ENCODE measurements at regions not wholly inside any gene's neighbourhood (a gene's known extent, or its start where the extent isn't known, plus 50 kb on each side); places are given as distances from the start of the nearest gene placed in this dataset.

- H3K27ac ChIP-seq: no peak overlapping the region
- no peaks in the 10 kb centered on the region for H3K9me3 ChIP-seq
- no peak overlapping the region for H3K4me3 ChIP-seq
- no peak for TF ChIP-seq CTCF (IDR thresholded peaks at IDR 0.05)
- H3K27me3 ChIP-seq: no peaks in the 10 kb centered on the region
- H3K4me1 ChIP-seq: peaks cover 0 to 3% of the 10 kb centered on the region in 2 donors
- DNase-seq (ENCODE audit: low spot score): no peak
- H3K36me3 ChIP-seq: no peaks in the 10 kb centered on the region
These were observed 172.6 kb upstream of the CDH12 start for GRCh38 chr5:23025629-23026233.

- Histone ChIP-seq H3K27ac (no peak overlapping the region), H3K4me1 (peaks cover 0 to 3% of the 10 kb centered on the region in 2 donors), H3K27me3 (no peaks in the 10 kb centered on the region), H3K4me3 (no peak overlapping the region), H3K36me3 (no peaks in the 10 kb centered on the region), H3K9me3 (no peaks in the 10 kb centered on the region)
- no peak for DNase-seq (ENCODE audit: low spot score)
- no peak for TF ChIP-seq CTCF (IDR thresholded peaks at IDR 0.05)
These were observed 171.3 kb upstream of the CDH12 start for GRCh38 chr5:23024470-23024869.

- H3K4me1 ChIP-seq: no peaks in the 10 kb centered on the region
- no peaks in the 10 kb centered on the region for H3K27me3 ChIP-seq
- H3K4me3 ChIP-seq: no peak overlapping the region
- H3K9me3 ChIP-seq: no peaks in the 10 kb centered on the region
- H3K27ac ChIP-seq: no peak overlapping the region
- no peak for DNase-seq (ENCODE audit: low spot score)
- H3K36me3 ChIP-seq: no peaks in the 10 kb centered on the region
- TF ChIP-seq CTCF (IDR thresholded peaks at IDR 0.05): no peak
These were observed 161.7 kb upstream of the CDH12 start for GRCh38 chr5:23014825-23015224.

- no peak for TF ChIP-seq CTCF (IDR thresholded peaks at IDR 0.05)
- no peak for DNase-seq (ENCODE audit: low spot score)
- H3K27me3 ChIP-seq: no peaks in the 10 kb centered on the region
- H3K36me3 ChIP-seq: no peaks in the 10 kb centered on the region
- H3K27ac ChIP-seq: no peak overlapping the region
- no peak overlapping the region for H3K4me3 ChIP-seq
- no peaks in the 10 kb centered on the region for H3K9me3 ChIP-seq
- H3K4me1 ChIP-seq: no peaks in the 10 kb centered on the region
These were observed 161.1 kb upstream of the CDH12 start for GRCh38 chr5:23014266-23014665.

GRCh38 chr5:23013395-23013998 is 160.4 kb upstream of the CDH12 start:
- no peaks in the 10 kb centered on the region for H3K27me3 ChIP-seq
- DNase-seq (ENCODE audit: low spot score): no peak
- H3K4me3 ChIP-seq: no peak overlapping the region

More at GRCh38 chr5:23013395-23013998, 160.4 kb upstream of the CDH12 start:
- Histone ChIP-seq H3K4me1 (no peaks in the 10 kb centered on the region), H3K9me3 (no peaks in the 10 kb centered on the region), H3K36me3 (no peaks in the 10 kb centered on the region), H3K27ac (no peak overlapping the region)
- TF ChIP-seq CTCF (IDR thresholded peaks at IDR 0.05): no peak
